ENCODE measurements at regions not wholly inside any gene's neighbourhood (a gene's known extent, or its start where the extent isn't known, plus 50 kb on each side); places are given as distances from the start of the nearest gene placed in this dataset.
"Not testable (repeated sequence)": the region's sequence is repeated elsewhere in the genome, so short reads cannot be mapped to it uniquely, and the experiment has no call there.

- no peak for DNase-seq
Measured at GRCh38 chr6:99219788-99220187, 129.7 kb downstream of the FAXC start.

GRCh38 chr6:99216959-99217358, 132.5 kb downstream of the FAXC start:
- DNase-seq: no peak

GRCh38 chr6:99195986-99196655, 153.4 kb downstream of the FAXC start:
- DNase-seq: no peak

GRCh38 chr6:99192561-99192960, 156.9 kb downstream of the FAXC start:
- DNase-seq: no peak

GRCh38 chr6:99189823-99190721, 159.4 kb downstream of the FAXC start:
- peak; percentile 20 to 21 for DNase-seq

GRCh38 chr6:99187429-99187828, 162.0 kb downstream of the FAXC start:
- DNase-seq: no peak

GRCh38 chr6:99186417-99186816, 163.1 kb downstream of the FAXC start:
- DNase-seq: no peak

GRCh38 chr6:99185525-99185924, 163.9 kb downstream of the FAXC start:
- DNase-seq: no peak

GRCh38 chr6:99184696-99185095, 164.8 kb downstream of the FAXC start:
- no peak for DNase-seq

GRCh38 chr6:99183066-99183465, 166.4 kb downstream of the FAXC start:
- DNase-seq: no peak

- DNase-seq: no peak
Measured at GRCh38 chr6:99181174-99181573, 168.3 kb downstream of the FAXC start.

- no peak for DNase-seq
Measured at GRCh38 chr6:99178168-99178567, 171.3 kb downstream of the FAXC start.

GRCh38 chr6:99177736-99178135, 171.7 kb downstream of the FAXC start:
- no peak for DNase-seq

- DNase-seq: no peak
Measured at GRCh38 chr6:99165838-99166237, 183.6 kb downstream of the FAXC start.

- no peak for DNase-seq
Measured at GRCh38 chr6:99152347-99152643, 197.2 kb downstream of the FAXC start.

GRCh38 chr6:99151634-99152346, 197.7 kb downstream of the FAXC start:
- peak; percentile 33 to 67 for DNase-seq

GRCh38 chr6:99148761-99149160, 200.7 kb downstream of the FAXC start:
- no peak for DNase-seq

GRCh38 chr6:99148111-99148510, 200.4 kb upstream of the FBXL4 start:
- no peak for DNase-seq

GRCh38 chr6:99147206-99147605, 199.5 kb upstream of the FBXL4 start:
- DNase-seq: no peak

- no peak for DNase-seq
Measured at GRCh38 chr6:99146711-99147110, 199.0 kb upstream of the FBXL4 start.

- no peak for DNase-seq
Measured at GRCh38 chr6:99145738-99146137, 198.0 kb upstream of the FBXL4 start.

- no peak for DNase-seq
Measured at GRCh38 chr6:99143108-99143861, 195.5 kb upstream of the FBXL4 start.

- not testable (repeated sequence) for DNase-seq
Measured at GRCh38 chr6:99141906-99142305, 194.2 kb upstream of the FBXL4 start.
